Neural progenitor cell (in vitro differentiated cells): ENCODE measurements at regions not wholly inside any gene's neighbourhood (a gene's known extent, or its start where the extent isn't known, plus 50 kb on each side); places are given as distances from the start of the nearest gene placed in this dataset.

Source experiments
- EZH2 ChIP-seq: fragments of 200-600 bp; sonication (generic); IDR thresholded peaks from 2 replicates; pipeline ENCODE4 v1.6.1; 2017; ENCODE audit warnings: antibody characterized with exemption, mild to moderate bottlenecking, moderate library complexity
- TF ChIP-seq, protein P1 (sequence below): fragments of 200-600 bp; sonication (generic); IDR thresholded peaks from 2 replicates; pipeline ENCODE4 v1.5.1; 2017; ENCODE audit warnings: antibody characterized with exemption, mild to moderate bottlenecking

DNA sequence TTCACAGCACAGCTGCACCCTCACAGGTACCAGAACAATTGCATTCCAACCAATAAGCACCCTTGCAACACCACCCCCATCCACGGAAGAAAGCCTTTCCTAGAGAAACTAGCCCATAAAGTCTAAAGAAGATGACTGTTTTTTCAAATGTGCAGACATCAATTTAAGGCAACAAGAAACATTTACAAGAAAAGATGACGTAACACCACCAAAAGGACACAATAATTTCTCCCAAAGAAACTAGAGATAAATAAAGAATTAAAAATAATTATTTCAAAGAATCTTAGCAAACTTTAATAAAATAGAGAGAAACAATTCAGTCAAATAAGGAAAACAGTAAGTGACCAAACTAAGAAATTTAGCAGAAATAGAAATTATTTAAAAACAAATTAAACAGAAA, 352.3 kb upstream of the ATXN7L3B start:
- TF ChIP-seq EZH2: no peak
- TF ChIP-seq, protein P1, sequence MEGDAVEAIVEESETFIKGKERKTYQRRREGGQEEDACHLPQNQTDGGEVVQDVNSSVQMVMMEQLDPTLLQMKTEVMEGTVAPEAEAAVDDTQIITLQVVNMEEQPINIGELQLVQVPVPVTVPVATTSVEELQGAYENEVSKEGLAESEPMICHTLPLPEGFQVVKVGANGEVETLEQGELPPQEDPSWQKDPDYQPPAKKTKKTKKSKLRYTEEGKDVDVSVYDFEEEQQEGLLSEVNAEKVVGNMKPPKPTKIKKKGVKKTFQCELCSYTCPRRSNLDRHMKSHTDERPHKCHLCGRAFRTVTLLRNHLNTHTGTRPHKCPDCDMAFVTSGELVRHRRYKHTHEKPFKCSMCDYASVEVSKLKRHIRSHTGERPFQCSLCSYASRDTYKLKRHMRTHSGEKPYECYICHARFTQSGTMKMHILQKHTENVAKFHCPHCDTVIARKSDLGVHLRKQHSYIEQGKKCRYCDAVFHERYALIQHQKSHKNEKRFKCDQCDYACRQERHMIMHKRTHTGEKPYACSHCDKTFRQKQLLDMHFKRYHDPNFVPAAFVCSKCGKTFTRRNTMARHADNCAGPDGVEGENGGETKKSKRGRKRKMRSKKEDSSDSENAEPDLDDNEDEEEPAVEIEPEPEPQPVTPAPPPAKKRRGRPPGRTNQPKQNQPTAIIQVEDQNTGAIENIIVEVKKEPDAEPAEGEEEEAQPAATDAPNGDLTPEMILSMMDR: no peak
